ENCODE measurements at regions not wholly inside any gene's neighbourhood (a gene's known extent, or its start where the extent isn't known, plus 50 kb on each side); places are given as distances from the start of the nearest gene placed in this dataset.
"Not testable (repeated sequence)": the region's sequence is repeated elsewhere in the genome, so short reads cannot be mapped to it uniquely, and the experiment has no call there.

GRCh38 chr11:35046681-35047080 is 92.3 kb upstream of the CD44 start:
- no peak for DNase-seq

- DNase-seq, result no peak
These were observed 91.8 kb upstream of the CD44 start for GRCh38 chr11:35047179-35047578.

GRCh38 chr11:35047769-35048168 is 91.2 kb upstream of the CD44 start:
- DNase-seq, result no peak

- DNase-seq, result not testable (repeated sequence)
These were observed 90.6 kb upstream of the CD44 start for GRCh38 chr11:35048346-35048745.

- DNase-seq, result no peak
These were observed 89.0 kb upstream of the CD44 start for GRCh38 chr11:35049859-35050531.

GRCh38 chr11:35050541-35050995 is 88.4 kb upstream of the CD44 start:
- no peak for DNase-seq

- no peak for DNase-seq
These were observed 82.4 kb upstream of the CD44 start for GRCh38 chr11:35056391-35057093.

- DNase-seq, result no peak
These were observed 80.9 kb upstream of the CD44 start for GRCh38 chr11:35057926-35058668.

- DNase-seq, result no peak
These were observed 80.1 kb upstream of the CD44 start for GRCh38 chr11:35058669-35059434.

GRCh38 chr11:35061516-35062440 is 77.2 kb upstream of the CD44 start:
- DNase-seq, result no peak

- no peak for DNase-seq
These were observed 75.5 kb upstream of the CD44 start for GRCh38 chr11:35063488-35063931.

GRCh38 chr11:35064114-35064800 is 74.7 kb upstream of the CD44 start:
- DNase-seq, result no peak

GRCh38 chr11:35065566-35065965 is 73.4 kb upstream of the CD44 start:
- no peak for DNase-seq

- no peak for DNase-seq
These were observed 72.9 kb upstream of the CD44 start for GRCh38 chr11:35066030-35066429.

GRCh38 chr11:35066783-35067423 is 72.1 kb upstream of the CD44 start:
- DNase-seq, result no peak

- no peak for DNase-seq
These were observed 67.2 kb upstream of the CD44 start for GRCh38 chr11:35071722-35072121.

GRCh38 chr11:35073691-35074419 is 65.1 kb upstream of the CD44 start:
- no peak for DNase-seq

GRCh38 chr11:35076201-35077100 is 62.5 kb upstream of the CD44 start:
- DNase-seq, result no peak
